RKO (cell line): ENCODE measurements at regions not wholly inside any gene's neighbourhood (a gene's known extent, or its start where the extent isn't known, plus 50 kb on each side); places are given as distances from the start of the nearest gene placed in this dataset.

Experiments used
- DNase-seq: peaks from one replicate; pipeline ENCODE4 v3.0.0-alpha.2; 2016; ENCODE audit warnings: low spot score

- DNase-seq, result no peak
These were observed 280.8 kb downstream of the RERGL start for GRCh38 chr12:17809206-17809605.

GRCh38 chr12:17802657-17803641, 287.0 kb downstream of the RERGL start:
- no peak for DNase-seq

GRCh38 chr12:17793854-17794253, 296.1 kb downstream of the RERGL start:
- peak; percentile 15 for DNase-seq

- DNase-seq, result peak; percentile 25
These were observed 311.8 kb downstream of the RERGL start for GRCh38 chr12:17778242-17778641.

GRCh38 chr12:17763366-17763765, 326.6 kb downstream of the RERGL start:
- no peak for DNase-seq

GRCh38 chr12:17759982-17760381, 330.0 kb downstream of the RERGL start:
- DNase-seq, result no peak
